ENCODE measurements at regions not wholly inside any gene's neighbourhood (a gene's known extent, or its start where the extent isn't known, plus 50 kb on each side); places are given as distances from the start of the nearest gene placed in this dataset.

DNA sequence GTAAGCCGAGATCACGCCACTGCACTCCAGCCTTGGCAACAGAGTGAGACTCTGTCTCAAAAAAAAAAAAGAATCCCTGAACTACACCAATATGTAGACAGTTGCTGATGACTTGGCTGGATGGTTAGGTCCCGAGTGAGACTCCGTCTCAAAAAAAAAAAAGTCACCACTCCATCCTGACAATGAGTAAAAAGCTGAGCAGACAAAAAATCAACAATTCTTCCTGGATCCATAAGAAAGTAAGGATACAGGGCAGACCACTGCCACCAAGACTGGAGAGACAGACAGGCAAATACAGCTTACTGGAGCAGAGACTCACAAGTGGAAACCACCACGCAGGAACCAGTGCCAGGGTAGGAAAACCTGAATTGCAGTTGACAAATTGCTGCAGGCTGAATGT lies 67.1 kb upstream of the ERCC4 start:
- H3K4me3 ChIP-seq (ENCODE audit: low read depth, low read length) = no peak overlapping the region
- Mint-ChIP-seq H3K4me1 (no peaks in the 10 kb centered on the region), H3K36me3 (no peaks in the 10 kb centered on the region), H3K4me3 (no peak overlapping the region), H3K9me3 (peaks cover 0 to 7% (median 1%) of the 10 kb centered on the region in 7 donors), H3K27me3 (peaks cover 10% of the 10 kb centered on the region), H3K27ac (no peak overlapping the region)
- H3K4me1 ChIP-seq (ENCODE audit: control insufficient read depth, insufficient read depth, low read length, poor library complexity, severe bottlenecking) = no peaks in the 10 kb centered on the region
- no peaks in the 10 kb centered on the region for H3K36me3 ChIP-seq (ENCODE audit: control insufficient read depth, insufficient read depth, low read length)
- no peak overlapping the region for H3K27ac ChIP-seq (ENCODE audit: insufficient read depth, low read length, poor library complexity, severe bottlenecking)
- H3K9me3 ChIP-seq (ENCODE audit: control insufficient read depth in 2 of 2, low read length in 2 of 2) = no peaks in the 10 kb centered on the region
- no peaks in the 10 kb centered on the region for H3K27me3 ChIP-seq (ENCODE audit: control insufficient read depth, insufficient read depth, low read length)
- ATAC-seq (ENCODE audit: low read depth in 2 of 2) (no peak), DNase-seq (no peak)

GRCh38 chr16:13856398-13856797 lies 63.6 kb upstream of the ERCC4 start:
- ATAC-seq (ENCODE audit: low read depth in 2 of 2) = no peak
- peaks cover 0 to 9% (median 2%) of the 10 kb centered on the region in 7 donors for H3K9me3 Mint-ChIP-seq

GRCh38 chr16:13856811-13857511 lies 63.0 kb upstream of the ERCC4 start:
- Histone ChIP-seq H3K27me3 (ENCODE audit: control insufficient read depth, insufficient read depth, low read length) (peaks cover 2% of the 10 kb centered on the region), H3K4me1 (ENCODE audit: control insufficient read depth, insufficient read depth, low read length, poor library complexity, severe bottlenecking) (no peaks in the 10 kb centered on the region), H3K27ac (ENCODE audit: insufficient read depth, low read length, poor library complexity, severe bottlenecking) (no peak overlapping the region), H3K36me3 (ENCODE audit: control insufficient read depth, insufficient read depth, low read length) (no peaks in the 10 kb centered on the region), H3K9me3 (ENCODE audit: control insufficient read depth in 2 of 2, low read length in 2 of 2) (no peaks in the 10 kb centered on the region), H3K4me3 (ENCODE audit: low read depth, low read length) (no peak overlapping the region)
- peaks cover 0 to 9% (median 0%) of the 10 kb centered on the region in 7 donors for H3K9me3 Mint-ChIP-seq
- H3K27me3 Mint-ChIP-seq = peaks cover 10% of the 10 kb centered on the region
- H3K27ac Mint-ChIP-seq = no peak overlapping the region
- H3K4me1 Mint-ChIP-seq = no peaks in the 10 kb centered on the region
- no peak for DNase-seq
- no peak overlapping the region for H3K4me3 Mint-ChIP-seq
- no peaks in the 10 kb centered on the region for H3K36me3 Mint-ChIP-seq
- ATAC-seq (ENCODE audit: low read depth in 2 of 2) = no peak

More at GRCh38 chr16:13856398-13856797, 63.6 kb upstream of the ERCC4 start:
- Histone ChIP-seq H3K27me3 (ENCODE audit: control insufficient read depth, insufficient read depth, low read length) (peaks cover 2% of the 10 kb centered on the region), H3K36me3 (ENCODE audit: control insufficient read depth, insufficient read depth, low read length) (no peaks in the 10 kb centered on the region), H3K27ac (ENCODE audit: insufficient read depth, low read length, poor library complexity, severe bottlenecking) (no peak overlapping the region), H3K9me3 (ENCODE audit: control insufficient read depth in 2 of 2, low read length in 2 of 2) (no peaks in the 10 kb centered on the region), H3K4me1 (ENCODE audit: control insufficient read depth, insufficient read depth, low read length, poor library complexity, severe bottlenecking) (no peaks in the 10 kb centered on the region), H3K4me3 (ENCODE audit: low read depth, low read length) (no peak overlapping the region)
- Mint-ChIP-seq H3K4me3 (no peak overlapping the region), H3K36me3 (no peaks in the 10 kb centered on the region), H3K27ac (no peak overlapping the region), H3K27me3 (peaks cover 14% of the 10 kb centered on the region), H3K4me1 (no peaks in the 10 kb centered on the region)
- DNase-seq = no peak

DNA sequence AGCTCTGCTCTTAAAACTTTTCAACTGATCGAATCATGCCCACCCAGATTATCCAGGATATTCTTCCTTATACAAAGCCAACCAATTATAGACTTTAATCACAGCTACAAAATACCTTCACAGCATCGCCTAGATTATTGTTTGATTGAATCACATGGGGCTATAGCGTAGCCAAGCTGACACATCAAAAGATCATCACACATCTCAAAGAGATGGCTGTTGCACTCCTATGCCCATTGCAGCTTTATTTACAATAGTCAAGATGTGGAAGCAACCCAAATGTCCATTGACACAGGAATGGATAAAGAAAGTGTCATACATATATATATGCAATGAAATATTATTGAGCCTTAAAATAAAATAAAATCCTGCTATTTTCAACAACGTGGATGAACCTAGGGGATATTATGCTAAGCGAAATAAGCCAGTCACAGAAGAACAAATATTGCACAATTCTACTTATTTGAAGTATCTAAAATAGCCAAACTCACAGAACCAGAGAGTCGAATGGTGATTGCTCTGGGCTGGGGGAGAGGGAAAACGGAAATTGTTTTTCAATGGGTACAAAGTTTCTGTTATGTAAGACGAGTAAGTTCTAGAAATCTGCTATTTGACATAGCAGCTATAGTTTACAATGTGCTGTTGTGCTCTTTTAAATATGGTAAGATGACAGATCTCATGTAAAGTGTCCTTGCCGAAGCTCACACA lies 60.9 kb upstream of the ERCC4 start:
- H3K4me3 Mint-ChIP-seq = no peak overlapping the region
- H3K4me1 Mint-ChIP-seq = peaks cover 0 to 2% (median 0%) of the 10 kb centered on the region in 4 donors
- H3K4me1 ChIP-seq (ENCODE audit: control insufficient read depth, insufficient read depth, low read length, poor library complexity, severe bottlenecking) = no peaks in the 10 kb centered on the region
- H3K36me3 Mint-ChIP-seq = peaks cover 5% of the 10 kb centered on the region
- ATAC-seq (ENCODE audit: low read depth in 2 of 2) = no peak
- H3K4me3 ChIP-seq (ENCODE audit: low read depth, low read length) = no peak overlapping the region
- DNase-seq = no peak
- peaks cover 0 to 9% (median 3%) of the 10 kb centered on the region in 7 donors for H3K9me3 Mint-ChIP-seq
- no peaks in the 10 kb centered on the region for H3K9me3 ChIP-seq (ENCODE audit: control insufficient read depth in 2 of 2, low read length in 2 of 2)
- no peak overlapping the region for H3K27ac ChIP-seq (ENCODE audit: insufficient read depth, low read length, poor library complexity, severe bottlenecking)
- H3K36me3 ChIP-seq (ENCODE audit: control insufficient read depth, insufficient read depth, low read length) = no peaks in the 10 kb centered on the region
- H3K27ac Mint-ChIP-seq = no peak overlapping the region
- peaks cover 6% of the 10 kb centered on the region for H3K27me3 ChIP-seq (ENCODE audit: control insufficient read depth, insufficient read depth, low read length)
- peaks cover 10% of the 10 kb centered on the region for H3K27me3 Mint-ChIP-seq

DNA sequence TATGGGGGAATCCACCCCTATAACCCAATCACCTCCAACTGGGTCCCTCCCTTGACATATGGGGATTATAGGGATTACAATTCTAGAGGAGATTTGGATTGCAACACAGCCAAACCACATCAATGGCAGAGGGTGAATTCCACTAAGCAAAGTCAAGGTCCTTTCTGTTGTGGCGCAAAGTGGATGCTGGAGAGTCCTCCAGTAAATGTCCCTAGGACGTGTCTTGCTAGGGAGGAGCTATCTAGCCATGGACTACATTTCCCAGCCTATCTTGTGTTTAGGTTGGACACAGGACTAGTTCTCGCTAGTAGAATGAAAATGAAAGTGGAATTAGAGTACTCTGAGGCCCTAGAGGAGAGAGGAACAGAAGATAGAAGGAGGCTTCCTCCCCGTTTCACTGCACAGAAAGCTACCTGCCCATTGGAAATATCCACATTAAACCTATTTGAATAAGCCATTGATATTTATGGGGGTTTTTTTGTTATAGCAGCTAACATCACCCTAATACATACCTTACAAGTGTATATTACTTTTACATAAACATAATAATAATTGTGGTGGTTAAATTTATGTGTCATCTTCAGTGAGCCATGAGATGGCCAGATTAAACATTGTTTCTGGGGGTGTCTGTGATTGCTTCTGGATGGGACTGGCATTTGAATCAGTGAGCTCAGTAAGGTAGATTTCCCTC lies 56.7 kb upstream of the ERCC4 start:
- DNase-seq (no peak), ATAC-seq (ENCODE audit: low read depth in 2 of 2) (no peak)
- Histone ChIP-seq H3K4me3 (ENCODE audit: low read depth, low read length) (no peak overlapping the region), H3K27me3 (ENCODE audit: control insufficient read depth, insufficient read depth, low read length) (peaks cover 6% of the 10 kb centered on the region), H3K36me3 (ENCODE audit: control insufficient read depth, insufficient read depth, low read length) (no peaks in the 10 kb centered on the region), H3K9me3 (ENCODE audit: control insufficient read depth in 2 of 2, low read length in 2 of 2) (no peaks in the 10 kb centered on the region), H3K27ac (ENCODE audit: insufficient read depth, low read length, poor library complexity, severe bottlenecking) (no peak overlapping the region), H3K4me1 (ENCODE audit: control insufficient read depth, insufficient read depth, low read length, poor library complexity, severe bottlenecking) (no peaks in the 10 kb centered on the region)
- Mint-ChIP-seq H3K4me1 (peaks cover 0 to 2% (median 0%) of the 10 kb centered on the region in 4 donors), H3K36me3 (peaks cover 5% of the 10 kb centered on the region), H3K4me3 (no peak overlapping the region), H3K27ac (no peak overlapping the region), H3K9me3 (peaks cover 0 to 9% (median 4%) of the 10 kb centered on the region in 7 donors), H3K27me3 (peaks cover under 1% of the 10 kb centered on the region)

GRCh38 chr16:13864689-13865088 lies 55.3 kb upstream of the ERCC4 start:
- H3K27me3 ChIP-seq (ENCODE audit: control insufficient read depth, insufficient read depth, low read length) = peaks cover 4% of the 10 kb centered on the region
- no peak overlapping the region for H3K4me3 ChIP-seq (ENCODE audit: low read depth, low read length)
- ATAC-seq (ENCODE audit: low read depth in 2 of 2) (no peak), DNase-seq (no peak)
- H3K36me3 Mint-ChIP-seq = peaks cover 5% of the 10 kb centered on the region
- peaks cover 0 to 2% (median 0%) of the 10 kb centered on the region in 4 donors for H3K4me1 Mint-ChIP-seq
- no peaks in the 10 kb centered on the region for H3K4me1 ChIP-seq (ENCODE audit: control insufficient read depth, insufficient read depth, low read length, poor library complexity, severe bottlenecking)
- H3K27me3 Mint-ChIP-seq = no peaks in the 10 kb centered on the region
- H3K27ac Mint-ChIP-seq = no peak overlapping the region
- H3K27ac ChIP-seq (ENCODE audit: insufficient read depth, low read length, poor library complexity, severe bottlenecking) = no peak overlapping the region
- H3K36me3 ChIP-seq (ENCODE audit: control insufficient read depth, insufficient read depth, low read length) = no peaks in the 10 kb centered on the region
- peaks cover 0 to 9% (median 4%) of the 10 kb centered on the region in 7 donors for H3K9me3 Mint-ChIP-seq
- H3K4me3 Mint-ChIP-seq = no peak overlapping the region
- no peaks in the 10 kb centered on the region for H3K9me3 ChIP-seq (ENCODE audit: control insufficient read depth in 2 of 2, low read length in 2 of 2)

GRCh38 chr16:13866073-13866472 lies 53.9 kb upstream of the ERCC4 start:
- Histone ChIP-seq H3K4me1 (ENCODE audit: control insufficient read depth, insufficient read depth, low read length, poor library complexity, severe bottlenecking) (no peaks in the 10 kb centered on the region), H3K9me3 (ENCODE audit: control insufficient read depth in 2 of 2, low read length in 2 of 2) (no peaks in the 10 kb centered on the region), H3K36me3 (ENCODE audit: control insufficient read depth, insufficient read depth, low read length) (no peaks in the 10 kb centered on the region), H3K27ac (ENCODE audit: insufficient read depth, low read length, poor library complexity, severe bottlenecking) (no peak overlapping the region), H3K27me3 (ENCODE audit: control insufficient read depth, insufficient read depth, low read length) (peaks cover 4% of the 10 kb centered on the region), H3K4me3 (ENCODE audit: low read depth, low read length) (no peak overlapping the region)
- Mint-ChIP-seq H3K4me1 (peaks cover 0 to 2% (median 0%) of the 10 kb centered on the region in 4 donors), H3K9me3 (peaks cover 0 to 9% (median 3%) of the 10 kb centered on the region in 7 donors), H3K27ac (no peak overlapping the region), H3K36me3 (peaks cover 5% of the 10 kb centered on the region), H3K4me3 (no peak overlapping the region), H3K27me3 (no peaks in the 10 kb centered on the region)
- ATAC-seq (ENCODE audit: low read depth in 2 of 2) = peak in 1 of 2 donors; percentile 45
- DNase-seq = peak in 2 of 3 donors; percentile 12 to 44
